H9 (cell line): ENCODE measurements at regions not wholly inside any gene's neighbourhood (a gene's known extent, or its start where the extent isn't known, plus 50 kb on each side); places are given as distances from the start of the nearest gene placed in this dataset.

ENCODE experiments used
- DNase-seq: peaks from one replicate; pipeline ENCODE4 v3.0.0-alpha.2; 2017
- H2AFZ ChIP-seq: one replicate; pipeline ENCODE4 v1.6.1; 2013; ENCODE audit warnings: mild to moderate bottlenecking, low read length, control low read depth, moderate library complexity
- H2AK5ac ChIP-seq: 2 replicates; pipeline ENCODE4 v1.6.1; 2013; ENCODE audit warnings: low read length, control low read depth, mixed read lengths; ENCODE audit not compliant: insufficient read length
- H2BK120ac ChIP-seq: one replicate; pipeline ENCODE4 v1.6.1; 2013; ENCODE audit warnings: low read depth, mild to moderate bottlenecking, low read length, control low read depth, inconsistent platforms; ENCODE audit not compliant: poor library complexity, severe bottlenecking
- H2BK12ac ChIP-seq: 2 replicates; pipeline ENCODE4 v1.6.1; 2013; ENCODE audit warnings: low read length, control low read depth, mixed read lengths, low read depth; ENCODE audit not compliant: insufficient read length
- H2BK15ac ChIP-seq: 2 replicates; pipeline ENCODE4 v1.6.1; 2013; ENCODE audit warnings: low read depth, low read length, control low read depth
- H2BK20ac ChIP-seq: one replicate; pipeline ENCODE4 v1.6.1; 2013; ENCODE audit warnings: low read depth, mild to moderate bottlenecking, low read length, control low read depth, inconsistent platforms; ENCODE audit not compliant: poor library complexity, severe bottlenecking
- H2BK5ac ChIP-seq: 2 replicates; pipeline ENCODE4 v1.6.1; 2013; ENCODE audit warnings: low read length, control low read depth, mixed read lengths; ENCODE audit not compliant: insufficient read length
- H3K14ac ChIP-seq: 2 replicates; pipeline ENCODE4 v1.6.1; 2013; ENCODE audit warnings: low read length, control low read depth; ENCODE audit not compliant: insufficient read depth
- H3K18ac ChIP-seq: 2 replicates; pipeline ENCODE4 v1.6.1; 2013; ENCODE audit warnings: low read depth, mild to moderate bottlenecking, mixed read lengths, low read length, control low read depth; ENCODE audit not compliant: insufficient read length
- H3K23ac ChIP-seq: 2 replicates; pipeline ENCODE4 v1.6.1; 2013; ENCODE audit warnings: low read length, control low read depth, mixed read lengths, low read depth; ENCODE audit not compliant: insufficient read length
- H3K23me2 ChIP-seq: 2 replicates; pipeline ENCODE4 v1.6.1; 2013; ENCODE audit warnings: low read depth, mild to moderate bottlenecking, mixed read lengths, low read length, control low read depth; ENCODE audit not compliant: insufficient read length, poor library complexity, severe bottlenecking
- H3K27ac ChIP-seq: 2 replicates; pipeline ENCODE4 v1.5.1; 2013; ENCODE audit warnings: low read length, control low read depth, mixed read lengths, low read depth; ENCODE audit not compliant: insufficient read length
- H3K27me3 ChIP-seq: 2 replicates; pipeline ENCODE4 v1.6.1; 2013; ENCODE audit warnings: low read length, control low read depth, inconsistent platforms; ENCODE audit not compliant: insufficient read depth
- H3K4ac ChIP-seq: 2 replicates; pipeline ENCODE4 v1.6.1; 2013; ENCODE audit warnings: low read depth, mild to moderate bottlenecking, control low read depth, inconsistent platforms, low read length, moderate library complexity
- H3K4me1 ChIP-seq: 2 replicates; pipeline ENCODE4 v1.6.1; 2013; ENCODE audit warnings: low read length, control low read depth, inconsistent platforms; ENCODE audit not compliant: insufficient read depth
- H3K4me2 ChIP-seq: 2 replicates; pipeline ENCODE4 v1.6.1; 2013; ENCODE audit warnings: low read length, control low read depth, mixed read lengths; ENCODE audit not compliant: insufficient read length, insufficient read depth
- H3K56ac ChIP-seq: 2 replicates; pipeline ENCODE4 v1.6.1; 2013; ENCODE audit warnings: low read depth, mild to moderate bottlenecking, mixed read lengths, low read length, control low read depth; ENCODE audit not compliant: insufficient read length
- H3K79me1 ChIP-seq: 2 replicates; pipeline ENCODE4 v1.6.1; 2013; ENCODE audit warnings: low read depth, mild to moderate bottlenecking, moderate library complexity, low read length, control low read depth, inconsistent platforms; ENCODE audit not compliant: insufficient read depth, poor library complexity, severe bottlenecking
- H3K79me2 ChIP-seq: 2 replicates; pipeline ENCODE4 v1.6.1; 2013; ENCODE audit warnings: low read length, control low read depth, inconsistent platforms; ENCODE audit not compliant: insufficient read depth
- H3K9ac ChIP-seq: 2 replicates; pipeline ENCODE4 v1.6.1; 2013; ENCODE audit warnings: low read length, control low read depth, mixed read lengths; ENCODE audit not compliant: insufficient read length; ENCODE audit errors: extremely low read depth
- H3K9me3 ChIP-seq: one replicate; pipeline ENCODE4 v1.6.1; 2013; ENCODE audit warnings: low read depth, low read length, inconsistent platforms; ENCODE audit not compliant: control insufficient read depth
- H3T11ph ChIP-seq: one replicate; pipeline ENCODE4 v1.6.1; 2013; ENCODE audit warnings: mild to moderate bottlenecking, low read length, control low read depth, inconsistent platforms
- H4K20me1 ChIP-seq: one replicate; pipeline ENCODE4 v1.6.1; 2013; ENCODE audit not compliant: control insufficient read depth, insufficient read length, insufficient read depth
- H4K5ac ChIP-seq: 2 replicates; pipeline ENCODE4 v1.6.1; 2013; ENCODE audit warnings: low read depth, mild to moderate bottlenecking, mixed read lengths, low read length, control low read depth; ENCODE audit not compliant: insufficient read length
- H4K8ac ChIP-seq: replicated peaks from 2 replicates; pipeline ENCODE4 v1.6.1; 2013; ENCODE audit warnings: low read length, control low read depth, mixed read lengths, low read depth; ENCODE audit not compliant: insufficient read length
- H4K91ac ChIP-seq: 2 replicates; pipeline ENCODE4 v1.6.1; 2013; ENCODE audit warnings: low read depth, mild to moderate bottlenecking, moderate library complexity, mixed read lengths, low read length, control low read depth; ENCODE audit not compliant: insufficient read length
- H3K27ac Mint-ChIP-seq, 3 experiments: 2 replicates in 2 of 3; 3 replicates in 1 of 3; pipeline ENCODE4 v1.8.0; 2020 to 2021; ENCODE audit warnings: mixed read lengths in 3 of 3, mild to moderate bottlenecking in 1 of 3, moderate library complexity in 1 of 3
- H3K27me3 Mint-ChIP-seq: 2 replicates; pipeline ENCODE4 v1.8.0; 2021; ENCODE audit warnings: low read depth, mild to moderate bottlenecking, moderate library complexity, mixed read lengths
- H3K36me3 Mint-ChIP-seq, 3 experiments: 2 replicates in 2 of 3; 3 replicates in 1 of 3; pipeline ENCODE4 v1.8.0; 2020 to 2021; ENCODE audit warnings: low read depth in 3 of 3, mixed read lengths in 3 of 3; ENCODE audit not compliant: insufficient read depth in 1 of 3
- H3K4me1 Mint-ChIP-seq, 2 experiments: 2 replicates each; pipeline ENCODE4 v1.8.0; 2020; ENCODE audit warnings: mixed read lengths in 2 of 2
- H3K4me3 Mint-ChIP-seq, 2 experiments: 2 replicates in 1 of 2; 3 replicates in 1 of 2; pipeline ENCODE4 v1.8.0; 2020 to 2021; ENCODE audit warnings: mild to moderate bottlenecking in 2 of 2, mixed read lengths in 2 of 2, moderate library complexity in 1 of 2
- H3K9me3 Mint-ChIP-seq, 2 experiments: 2 replicates in 1 of 2; 3 replicates in 1 of 2; pipeline ENCODE4 v1.8.0; 2020; ENCODE audit warnings: mild to moderate bottlenecking in 2 of 2, mixed read lengths in 2 of 2, moderate library complexity in 1 of 2
- WGBS: extraction: QIAGEN DNeasy Blood & Tissue Kit; methylation state at CpG from one replicate; pipeline ENCODE4 v1.1.7; 2013; ENCODE audit warnings: missing lambda C conversion rate, low lambda C conversion rate, mixed read lengths; ENCODE audit not compliant: insufficient read length; ENCODE audit errors: extremely low coverage; 5-methylcytosine and 5-hydroxymethylcytosine counted together
- TF ChIP-seq, protein P1 (sequence below): fragments of 200-600 bp; sonication (generic); conservative IDR thresholded peaks from 3 replicates; pipeline ENCODE4 v1.8.0; 2021; ENCODE audit warnings: antibody characterized with exemption, mild to moderate bottlenecking

DNA sequence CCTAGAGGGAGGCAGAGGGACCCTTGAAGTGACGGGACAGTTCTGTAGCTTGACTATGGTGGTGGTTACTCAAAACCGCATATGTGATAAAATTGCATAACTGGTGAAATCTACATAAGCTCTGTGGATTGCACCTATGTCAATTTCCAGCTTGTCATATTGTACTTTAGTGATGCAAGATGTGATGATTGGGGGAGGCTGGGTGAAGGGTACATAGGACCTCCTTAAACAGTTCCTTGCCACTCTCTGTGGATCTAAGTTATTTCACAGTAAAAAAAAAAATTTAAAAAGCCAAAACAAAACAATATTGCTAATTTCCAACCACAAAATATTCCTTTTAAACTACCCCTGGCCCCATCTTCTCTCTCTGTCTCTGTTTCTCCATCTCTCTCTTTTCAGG is 472.6 kb upstream of the SULF2 start:
- H4K20me1 ChIP-seq, result no peaks in the 10 kb centered on the region
- H3K56ac ChIP-seq, result no peak overlapping the region
- H3K4me1 ChIP-seq, result no peaks in the 10 kb centered on the region; the same call in 1 of the 2 replicates
- no peak overlapping the region for H3K9ac ChIP-seq
- H4K8ac ChIP-seq, result no peak overlapping the region
- no peak overlapping the region for H4K5ac ChIP-seq
- H2BK120ac ChIP-seq, result no peak overlapping the region
- H3K79me2 ChIP-seq, result no peaks in the 10 kb centered on the region
- no peak overlapping the region for H3K4me2 ChIP-seq
- H3K27ac ChIP-seq, result no peak overlapping the region
- Mint-ChIP-seq H3K27me3 (no peaks in the 10 kb centered on the region; the same call in 1 of the 2 replicates), H3K36me3 (peaks cover 0 to 5% (median 4%) of the 10 kb centered on the region in 3 experiments; a peak in 3 of 7 replicates), H3K27ac (no peak overlapping the region), H3K4me3 (no peak overlapping the region), H3K9me3 (peaks cover 7 to 14% of the 10 kb centered on the region in 2 experiments; a peak in 4 of 5 replicates), H3K4me1 (peaks cover 8 to 16% of the 10 kb centered on the region in 2 experiments)
- no peak overlapping the region for H3T11ph ChIP-seq
- no peak overlapping the region for H3K14ac ChIP-seq
- no peaks in the 10 kb centered on the region for H3K27me3 ChIP-seq
- no peak overlapping the region for H2BK20ac ChIP-seq
- H2AFZ ChIP-seq, result no peak overlapping the region
- H2BK12ac ChIP-seq, result no peak overlapping the region
- no CpG with 5 or more reads among the region's 2 CpGs for WGBS
- H3K4ac ChIP-seq, result no peak overlapping the region
- H2AK5ac ChIP-seq, result no peak overlapping the region
- no peaks in the 10 kb centered on the region for H3K23me2 ChIP-seq
- no peak overlapping the region for H2BK5ac ChIP-seq
- H3K79me1 ChIP-seq, result no peaks in the 10 kb centered on the region
- H2BK15ac ChIP-seq, result no peak overlapping the region
- H3K18ac ChIP-seq, result no peak overlapping the region
- TF ChIP-seq, protein P1, sequence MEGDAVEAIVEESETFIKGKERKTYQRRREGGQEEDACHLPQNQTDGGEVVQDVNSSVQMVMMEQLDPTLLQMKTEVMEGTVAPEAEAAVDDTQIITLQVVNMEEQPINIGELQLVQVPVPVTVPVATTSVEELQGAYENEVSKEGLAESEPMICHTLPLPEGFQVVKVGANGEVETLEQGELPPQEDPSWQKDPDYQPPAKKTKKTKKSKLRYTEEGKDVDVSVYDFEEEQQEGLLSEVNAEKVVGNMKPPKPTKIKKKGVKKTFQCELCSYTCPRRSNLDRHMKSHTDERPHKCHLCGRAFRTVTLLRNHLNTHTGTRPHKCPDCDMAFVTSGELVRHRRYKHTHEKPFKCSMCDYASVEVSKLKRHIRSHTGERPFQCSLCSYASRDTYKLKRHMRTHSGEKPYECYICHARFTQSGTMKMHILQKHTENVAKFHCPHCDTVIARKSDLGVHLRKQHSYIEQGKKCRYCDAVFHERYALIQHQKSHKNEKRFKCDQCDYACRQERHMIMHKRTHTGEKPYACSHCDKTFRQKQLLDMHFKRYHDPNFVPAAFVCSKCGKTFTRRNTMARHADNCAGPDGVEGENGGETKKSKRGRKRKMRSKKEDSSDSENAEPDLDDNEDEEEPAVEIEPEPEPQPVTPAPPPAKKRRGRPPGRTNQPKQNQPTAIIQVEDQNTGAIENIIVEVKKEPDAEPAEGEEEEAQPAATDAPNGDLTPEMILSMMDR, result no peak
- H3K9me3 ChIP-seq, result no peaks in the 10 kb centered on the region
- DNase-seq, result no peak
- no peak overlapping the region for H3K23ac ChIP-seq
- H4K91ac ChIP-seq, result no peak overlapping the region
